Peyer's patch (tissue), 4 donors: ENCODE measurements at regions not wholly inside any gene's neighbourhood (a gene's known extent, or its start where the extent isn't known, plus 50 kb on each side); places are given as distances from the start of the nearest gene placed in this dataset.

ENCODE experiments used
- POLR2A ChIP-seq, 2 donors: fragments of 450-650 bp; IDR thresholded peaks; one replicate each; pipeline ENCODE4 v1.5.1; 2017; ENCODE audit warnings: antibody characterized with exemption in 2 of 2, mild to moderate bottlenecking in 2 of 2, moderate library complexity in 2 of 2
- TF ChIP-seq, protein P1 (sequence below), 6 experiments: fragments of 450-650 bp in 4 of 6; fragments of 200-600 bp in 2 of 6; sonication (generic) in 1 of 6; IDR thresholded peaks; one replicate each; pipeline ENCODE4 v1.5.1; 2017 to 2019; ENCODE audit warnings: antibody characterized with exemption in 6 of 6, mild to moderate bottlenecking in 3 of 6, moderate library complexity in 1 of 6

DNA sequence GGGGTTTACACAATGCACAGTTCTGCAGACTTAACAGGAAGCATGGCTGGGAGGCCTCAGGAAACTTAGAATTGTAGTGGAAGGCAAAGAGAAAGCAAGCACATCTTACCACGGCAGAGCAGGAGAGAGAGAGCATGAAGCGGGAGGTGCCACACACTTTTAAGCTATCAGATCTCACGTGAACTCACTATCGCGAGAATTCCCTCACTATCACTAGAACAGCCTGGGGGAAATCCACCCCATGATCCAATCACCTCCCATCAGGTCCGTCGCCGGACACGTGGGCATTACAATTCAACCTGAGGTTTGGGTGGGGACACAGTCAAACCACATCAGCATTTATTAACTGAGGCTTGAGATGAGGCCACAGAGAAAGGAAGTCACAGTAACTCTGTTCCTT is 326.7 kb downstream of the C16orf95 start:
- TF ChIP-seq, protein P1, sequence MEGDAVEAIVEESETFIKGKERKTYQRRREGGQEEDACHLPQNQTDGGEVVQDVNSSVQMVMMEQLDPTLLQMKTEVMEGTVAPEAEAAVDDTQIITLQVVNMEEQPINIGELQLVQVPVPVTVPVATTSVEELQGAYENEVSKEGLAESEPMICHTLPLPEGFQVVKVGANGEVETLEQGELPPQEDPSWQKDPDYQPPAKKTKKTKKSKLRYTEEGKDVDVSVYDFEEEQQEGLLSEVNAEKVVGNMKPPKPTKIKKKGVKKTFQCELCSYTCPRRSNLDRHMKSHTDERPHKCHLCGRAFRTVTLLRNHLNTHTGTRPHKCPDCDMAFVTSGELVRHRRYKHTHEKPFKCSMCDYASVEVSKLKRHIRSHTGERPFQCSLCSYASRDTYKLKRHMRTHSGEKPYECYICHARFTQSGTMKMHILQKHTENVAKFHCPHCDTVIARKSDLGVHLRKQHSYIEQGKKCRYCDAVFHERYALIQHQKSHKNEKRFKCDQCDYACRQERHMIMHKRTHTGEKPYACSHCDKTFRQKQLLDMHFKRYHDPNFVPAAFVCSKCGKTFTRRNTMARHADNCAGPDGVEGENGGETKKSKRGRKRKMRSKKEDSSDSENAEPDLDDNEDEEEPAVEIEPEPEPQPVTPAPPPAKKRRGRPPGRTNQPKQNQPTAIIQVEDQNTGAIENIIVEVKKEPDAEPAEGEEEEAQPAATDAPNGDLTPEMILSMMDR (IDR thresholded peaks at IDR 0.05), result no peak
- TF ChIP-seq POLR2A (IDR thresholded peaks at IDR 0.05), result no peak
